Adipocyte (in vitro differentiated cells): ENCODE measurements at regions not wholly inside any gene's neighbourhood (a gene's known extent, or its start where the extent isn't known, plus 50 kb on each side); places are given as distances from the start of the nearest gene placed in this dataset.

Experiments used
- DNase-seq: peaks from one replicate; pipeline ENCODE4 v3.0.0-alpha.2; 2015; ENCODE audit warnings: low read depth
- H3K27me3 ChIP-seq: replicated peaks from 2 replicates; pipeline ENCODE4 v1.7.0; 2013; ENCODE audit warnings: mild to moderate bottlenecking, low read length, moderate library complexity; ENCODE audit not compliant: control insufficient read depth, insufficient read depth
- H3K36me3 ChIP-seq: 2 replicates; pipeline ENCODE4 v1.7.0; 2013; ENCODE audit warnings: low read length, mild to moderate bottlenecking, moderate library complexity; ENCODE audit not compliant: control insufficient read depth, insufficient read depth, severe bottlenecking
- H3K4me1 ChIP-seq: 2 replicates; pipeline ENCODE4 v1.7.0; 2013; ENCODE audit warnings: mild to moderate bottlenecking, low read length, moderate library complexity; ENCODE audit not compliant: control insufficient read depth, insufficient read depth
- H3K4me3 ChIP-seq: 2 replicates; pipeline ENCODE4 v1.7.0; 2013; ENCODE audit warnings: mild to moderate bottlenecking, low read length, moderate library complexity
- H3K9ac ChIP-seq: 2 replicates; pipeline ENCODE4 v1.7.0; 2013; ENCODE audit warnings: mild to moderate bottlenecking, low read length, moderate library complexity
- H3K9me3 ChIP-seq: 2 replicates; pipeline ENCODE4 v1.7.0; 2013; ENCODE audit warnings: mild to moderate bottlenecking, low read length, moderate library complexity; ENCODE audit not compliant: control insufficient read depth

GRCh38 chr4:189311251-189311650, 629.4 kb upstream of the FRG1 start:
- Histone ChIP-seq H3K4me3 (no peak overlapping the region), H3K4me1 (no peaks in the 10 kb centered on the region), H3K27me3 (no peaks in the 10 kb centered on the region), H3K9ac (no peak overlapping the region), H3K36me3 (no peaks in the 10 kb centered on the region), H3K9me3 (no peaks in the 10 kb centered on the region)
- no peak for DNase-seq

GRCh38 chr4:189313064-189313463, 627.6 kb upstream of the FRG1 start:
- no peak for DNase-seq
- no peak overlapping the region for H3K4me3 ChIP-seq
- H3K36me3 ChIP-seq, result no peaks in the 10 kb centered on the region
- H3K27me3 ChIP-seq, result no peaks in the 10 kb centered on the region
- no peaks in the 10 kb centered on the region for H3K4me1 ChIP-seq
- no peak overlapping the region for H3K9ac ChIP-seq
- no peaks in the 10 kb centered on the region for H3K9me3 ChIP-seq

GRCh38 chr4:189313861-189314513, 626.7 kb upstream of the FRG1 start:
- DNase-seq, result no peak
- no peaks in the 10 kb centered on the region for H3K9me3 ChIP-seq
- no peaks in the 10 kb centered on the region for H3K27me3 ChIP-seq
- H3K4me3 ChIP-seq, result no peak overlapping the region
- H3K36me3 ChIP-seq, result no peaks in the 10 kb centered on the region
- H3K4me1 ChIP-seq, result no peaks in the 10 kb centered on the region
- H3K9ac ChIP-seq, result no peak overlapping the region

- no peaks in the 10 kb centered on the region for H3K36me3 ChIP-seq
- no peak overlapping the region for H3K4me3 ChIP-seq
- H3K9ac ChIP-seq, result no peak overlapping the region
- H3K9me3 ChIP-seq, result peaks cover 3% of the 10 kb centered on the region
- H3K27me3 ChIP-seq, result no peaks in the 10 kb centered on the region
- H3K4me1 ChIP-seq, result no peaks in the 10 kb centered on the region
- no peak for DNase-seq
Observed at GRCh38 chr4:189322426-189322825, 618.2 kb upstream of the FRG1 start.

GRCh38 chr4:189341881-189342280, 598.8 kb upstream of the FRG1 start:
- Histone ChIP-seq H3K36me3 (no peaks in the 10 kb centered on the region), H3K4me1 (no peaks in the 10 kb centered on the region), H3K9me3 (peaks cover 14% of the 10 kb centered on the region), H3K4me3 (no peak overlapping the region), H3K9ac (no peak overlapping the region), H3K27me3 (no peaks in the 10 kb centered on the region)
- DNase-seq, result no peak

- Histone ChIP-seq H3K27me3 (no peaks in the 10 kb centered on the region), H3K4me1 (no peaks in the 10 kb centered on the region), H3K9ac (no peak overlapping the region), H3K9me3 (no peaks in the 10 kb centered on the region), H3K36me3 (no peaks in the 10 kb centered on the region), H3K4me3 (no peak overlapping the region)
- no peak for DNase-seq
Observed at GRCh38 chr4:189355590-189355989, 585.1 kb upstream of the FRG1 start.

GRCh38 chr4:189362364-189362763, 578.3 kb upstream of the FRG1 start:
- Histone ChIP-seq H3K36me3 (no peaks in the 10 kb centered on the region), H3K4me1 (no peaks in the 10 kb centered on the region), H3K9me3 (no peaks in the 10 kb centered on the region), H3K4me3 (peak overlapping the region; percentile 7), H3K9ac (no peak overlapping the region), H3K27me3 (no peaks in the 10 kb centered on the region)
- no peak for DNase-seq

- no peaks in the 10 kb centered on the region for H3K9me3 ChIP-seq
- no peaks in the 10 kb centered on the region for H3K36me3 ChIP-seq
- peak overlapping the region; percentile 17 for H3K4me3 ChIP-seq
- no peak for DNase-seq
- H3K27me3 ChIP-seq, result no peaks in the 10 kb centered on the region
- no peaks in the 10 kb centered on the region for H3K4me1 ChIP-seq
- H3K9ac ChIP-seq, result no peak overlapping the region
Observed at GRCh38 chr4:189364032-189364449, 576.6 kb upstream of the FRG1 start.

GRCh38 chr4:189365451-189365850, 575.2 kb upstream of the FRG1 start:
- Histone ChIP-seq H3K36me3 (no peaks in the 10 kb centered on the region), H3K4me1 (no peaks in the 10 kb centered on the region), H3K4me3 (no peak overlapping the region), H3K9ac (no peak overlapping the region), H3K27me3 (no peaks in the 10 kb centered on the region), H3K9me3 (no peaks in the 10 kb centered on the region)
- DNase-seq, result no peak

GRCh38 chr4:189367832-189368231, 572.8 kb upstream of the FRG1 start:
- Histone ChIP-seq H3K4me1 (no peaks in the 10 kb centered on the region), H3K4me3 (no peak overlapping the region)
- DNase-seq, result no peak

GRCh38 chr4:189374176-189374575, 566.5 kb upstream of the FRG1 start:
- no peaks in the 10 kb centered on the region for H3K27me3 ChIP-seq
- no peak overlapping the region for H3K4me3 ChIP-seq
- H3K36me3 ChIP-seq, result no peaks in the 10 kb centered on the region
- H3K9ac ChIP-seq, result no peak overlapping the region
- no peak for DNase-seq
- H3K4me1 ChIP-seq, result no peaks in the 10 kb centered on the region
- H3K9me3 ChIP-seq, result no peaks in the 10 kb centered on the region

More at GRCh38 chr4:189367832-189368231, 572.8 kb upstream of the FRG1 start:
- H3K36me3 ChIP-seq, result no peaks in the 10 kb centered on the region
- no peaks in the 10 kb centered on the region for H3K27me3 ChIP-seq
- no peak overlapping the region for H3K9ac ChIP-seq
- no peaks in the 10 kb centered on the region for H3K9me3 ChIP-seq

- no peaks in the 10 kb centered on the region for H3K4me1 ChIP-seq
- DNase-seq, result no peak
- no peak overlapping the region for H3K4me3 ChIP-seq
- H3K9me3 ChIP-seq, result no peaks in the 10 kb centered on the region
- H3K9ac ChIP-seq, result no peak overlapping the region
- no peaks in the 10 kb centered on the region for H3K36me3 ChIP-seq
- H3K27me3 ChIP-seq, result no peaks in the 10 kb centered on the region
Observed at GRCh38 chr4:189376901-189377300, 563.8 kb upstream of the FRG1 start.
